ENCODE measurements at regions not wholly inside any gene's neighbourhood (a gene's known extent, or its start where the extent isn't known, plus 50 kb on each side); places are given as distances from the start of the nearest gene placed in this dataset.

DNA sequence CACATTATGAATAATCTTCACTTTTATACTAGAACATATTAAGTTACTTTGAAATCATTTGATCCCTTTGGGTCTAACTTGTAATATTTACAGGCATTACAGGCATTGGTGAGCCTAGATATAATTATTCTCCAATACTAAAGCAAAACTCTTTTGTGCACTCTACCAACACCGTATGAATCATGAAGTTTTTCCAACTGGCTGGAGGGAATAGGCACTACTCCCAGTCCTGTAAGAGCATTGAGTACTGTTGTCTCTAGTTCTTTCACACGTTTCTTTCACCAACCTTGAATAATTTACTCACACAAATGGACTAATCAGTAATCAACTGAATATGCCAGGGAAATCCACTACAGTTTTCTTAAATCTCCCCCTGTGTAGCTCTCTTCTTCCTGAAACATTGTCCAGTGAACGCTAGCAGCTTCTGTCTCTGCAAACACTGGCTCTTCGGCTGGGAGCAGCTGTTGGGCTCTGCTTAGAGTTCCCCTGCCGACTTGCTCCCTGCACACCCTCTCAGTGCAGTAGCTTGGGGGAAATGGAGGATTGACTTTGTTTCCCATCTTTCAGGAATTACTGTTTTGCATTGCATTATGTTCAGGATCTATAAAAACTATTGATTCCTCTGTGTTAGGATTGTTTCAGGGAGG lies 476.7 kb downstream of the RFC3 start:
- no peak for DNase-seq (ENCODE audit: extremely low read depth in 1 of 2, low read depth in 1 of 2)

DNA sequence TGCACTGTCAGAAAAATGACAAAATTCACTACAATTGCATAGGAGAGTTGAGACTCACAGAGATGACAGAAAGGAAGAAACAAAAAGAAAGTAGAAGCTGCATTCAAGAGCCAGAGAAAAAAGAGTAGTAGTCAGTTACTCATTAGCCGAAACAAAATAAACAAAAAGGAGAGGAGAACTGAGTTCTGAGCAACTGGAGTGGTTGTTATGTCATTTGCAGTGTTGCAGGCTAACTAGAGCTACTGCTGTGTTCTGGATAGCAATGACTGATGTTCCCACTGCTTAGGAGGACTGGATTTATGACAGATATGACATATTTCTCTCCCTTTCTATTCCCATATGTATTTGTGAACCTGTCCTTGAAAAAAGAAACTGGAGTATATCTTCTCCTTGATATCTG lies 482.6 kb downstream of the RFC3 start:
- DNase-seq (ENCODE audit: extremely low read depth in 1 of 2, low read depth in 1 of 2) = no peak

DNA sequence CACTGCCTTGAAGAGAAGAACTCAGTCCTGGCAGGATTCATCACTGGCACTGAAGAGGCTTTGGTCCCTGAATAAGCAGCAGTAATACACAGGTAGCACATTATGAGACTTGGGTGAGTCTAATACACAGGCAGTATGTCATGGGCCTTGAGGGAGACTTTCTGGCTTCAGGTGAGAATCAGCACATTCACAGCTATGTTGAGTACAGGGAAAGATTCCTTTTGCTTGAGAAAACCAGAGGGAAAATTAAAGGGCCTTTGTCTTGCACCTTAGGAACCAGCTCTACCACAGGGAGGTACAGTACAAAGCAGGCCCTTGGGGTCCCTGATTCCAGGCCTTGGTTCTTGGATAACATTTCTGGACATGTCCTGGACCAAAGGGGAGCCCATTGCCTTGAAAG lies 484.6 kb downstream of the RFC3 start:
- DNase-seq (ENCODE audit: extremely low read depth in 1 of 2, low read depth in 1 of 2) = no peak

DNA sequence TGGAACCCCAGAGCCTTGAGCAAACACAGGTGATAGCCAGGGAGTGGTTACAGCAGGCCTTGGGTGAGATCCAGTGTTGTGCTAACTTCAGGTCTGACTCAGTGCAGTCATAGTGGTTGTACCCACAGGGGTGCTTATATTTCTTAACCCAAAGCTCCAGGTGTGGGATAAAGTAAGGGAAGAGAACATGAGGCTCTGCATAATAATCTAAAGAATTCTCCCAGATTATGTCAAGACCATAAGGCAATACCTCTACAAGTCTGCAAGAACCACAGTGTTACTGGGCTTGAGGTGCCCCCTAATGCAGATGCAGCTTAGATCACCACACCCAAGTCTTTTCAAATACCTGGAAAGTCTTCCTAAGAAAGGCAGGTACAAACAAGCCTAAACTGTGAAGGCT lies 485.4 kb downstream of the RFC3 start:
- no peak for DNase-seq (ENCODE audit: extremely low read depth in 1 of 2, low read depth in 1 of 2)

DNA sequence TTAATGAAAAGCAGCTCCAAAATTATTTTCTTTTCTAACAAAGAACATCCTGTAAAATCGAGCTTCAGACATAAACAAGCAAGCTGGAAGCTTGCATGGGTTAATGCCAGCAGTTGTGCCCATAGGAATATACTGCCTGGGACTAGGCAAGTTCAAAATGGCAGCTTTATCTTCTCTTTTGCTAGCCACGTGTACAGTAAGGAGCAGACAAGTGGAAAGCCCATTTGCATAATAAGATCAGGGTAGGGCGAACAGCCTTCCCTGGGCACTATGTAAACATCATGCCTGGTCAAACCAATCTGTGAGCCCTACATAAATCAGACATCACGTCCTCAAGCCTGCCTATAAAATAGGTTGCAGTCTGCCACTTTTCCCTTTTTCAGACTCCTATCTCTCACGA lies 489.7 kb downstream of the RFC3 start:
- no peak for DNase-seq (ENCODE audit: extremely low read depth in 1 of 2, low read depth in 1 of 2)

DNA sequence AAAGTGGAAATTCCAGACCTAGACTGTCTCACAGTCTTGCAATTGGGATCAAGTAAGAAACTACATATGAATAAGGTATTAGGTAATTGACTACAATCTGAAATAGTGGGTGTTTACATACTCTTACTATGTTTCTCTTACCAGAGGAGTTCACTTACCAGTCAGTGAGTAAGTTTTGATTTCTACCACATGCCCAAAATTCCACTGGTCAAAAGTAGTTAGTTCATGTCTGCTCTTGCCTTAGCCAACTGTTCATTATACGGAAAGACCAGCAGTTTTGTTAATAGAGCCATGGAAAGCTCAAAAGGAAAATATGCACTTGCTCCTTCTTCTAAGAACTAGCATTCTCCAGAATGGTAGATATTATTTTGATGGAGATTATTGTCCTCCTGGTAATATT lies 490.8 kb downstream of the RFC3 start:
- no peak for DNase-seq (ENCODE audit: extremely low read depth in 1 of 2, low read depth in 1 of 2)

DNA sequence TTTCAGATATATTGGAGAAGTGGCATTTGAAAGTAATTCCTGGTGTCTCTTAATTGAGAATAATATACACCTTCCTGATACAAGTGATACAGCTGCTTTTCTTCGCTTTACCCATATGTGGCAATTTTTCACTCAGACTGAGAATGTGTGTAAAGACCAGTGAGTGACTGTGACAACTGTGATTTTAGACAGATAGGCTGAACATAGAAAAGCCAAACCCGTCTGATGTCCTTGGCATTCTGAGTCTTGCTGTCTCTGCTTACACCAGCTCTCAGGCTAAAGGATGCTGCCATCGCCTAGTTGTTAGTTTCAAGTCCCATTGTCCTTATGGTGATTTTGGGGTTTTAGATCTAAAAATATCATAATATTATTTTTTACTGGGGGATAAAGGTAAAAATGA lies 492.6 kb downstream of the RFC3 start:
- no peak for DNase-seq (ENCODE audit: extremely low read depth in 1 of 2, low read depth in 1 of 2)

DNA sequence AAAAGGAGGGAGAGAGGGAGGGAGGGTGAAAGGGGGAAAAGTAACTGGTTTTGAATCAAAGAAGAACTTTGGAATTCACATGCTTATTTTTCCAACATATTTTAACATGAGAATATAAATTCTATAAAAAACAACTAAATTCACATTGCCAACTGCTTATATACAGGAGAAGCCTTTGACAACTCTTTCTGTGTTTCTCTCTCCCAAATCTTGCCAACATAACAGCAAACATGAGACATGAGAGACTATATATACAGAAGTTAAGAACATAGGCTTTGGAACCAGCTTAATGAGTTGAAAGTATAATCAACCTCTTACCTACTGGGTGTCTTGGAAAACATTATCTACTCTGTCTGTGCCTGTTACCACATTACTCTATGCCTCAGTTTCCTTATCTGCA lies 493.3 kb downstream of the RFC3 start:
- DNase-seq (ENCODE audit: extremely low read depth in 1 of 2, low read depth in 1 of 2) = no peak

DNA sequence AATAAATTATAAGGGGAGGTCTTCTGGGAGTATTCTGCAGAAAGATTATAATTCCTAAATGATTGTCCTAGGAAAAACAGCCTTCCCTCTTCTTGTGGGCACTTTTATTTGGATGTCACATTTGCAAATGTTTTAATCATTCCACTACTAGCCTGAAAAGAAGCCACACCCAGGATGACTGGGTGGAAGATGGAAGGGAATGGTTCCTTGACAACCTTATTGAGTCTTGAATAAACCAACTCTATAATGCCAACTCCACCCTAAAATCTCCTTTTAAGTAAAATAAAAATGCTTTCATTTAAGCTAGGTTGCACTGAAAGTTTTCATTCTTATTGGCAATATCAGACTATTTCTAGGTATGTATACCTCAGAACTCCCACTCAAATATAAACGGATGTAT lies 494.6 kb downstream of the RFC3 start:
- DNase-seq (ENCODE audit: extremely low read depth in 1 of 2, low read depth in 1 of 2) = no peak

DNA sequence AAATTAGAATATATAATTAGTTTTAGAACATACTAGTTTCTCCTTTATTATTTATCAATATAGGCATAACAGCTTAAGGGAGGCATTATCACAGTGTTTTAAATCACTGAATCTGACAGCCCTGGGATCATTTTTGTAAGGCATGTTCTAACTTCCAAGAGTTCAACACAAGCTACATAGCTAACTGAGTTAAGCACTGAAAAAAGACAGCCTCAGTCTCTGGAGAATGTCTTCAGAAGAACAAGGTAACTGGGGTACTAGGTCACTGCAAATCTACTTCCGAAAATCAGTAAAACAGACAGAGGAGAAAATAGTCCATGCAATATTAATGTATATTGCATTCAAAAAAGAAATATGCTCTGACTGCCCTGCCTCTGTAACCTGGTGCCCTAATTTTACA lies 502.1 kb downstream of the RFC3 start:
- DNase-seq (ENCODE audit: extremely low read depth in 1 of 2, low read depth in 1 of 2) = no peak

DNA sequence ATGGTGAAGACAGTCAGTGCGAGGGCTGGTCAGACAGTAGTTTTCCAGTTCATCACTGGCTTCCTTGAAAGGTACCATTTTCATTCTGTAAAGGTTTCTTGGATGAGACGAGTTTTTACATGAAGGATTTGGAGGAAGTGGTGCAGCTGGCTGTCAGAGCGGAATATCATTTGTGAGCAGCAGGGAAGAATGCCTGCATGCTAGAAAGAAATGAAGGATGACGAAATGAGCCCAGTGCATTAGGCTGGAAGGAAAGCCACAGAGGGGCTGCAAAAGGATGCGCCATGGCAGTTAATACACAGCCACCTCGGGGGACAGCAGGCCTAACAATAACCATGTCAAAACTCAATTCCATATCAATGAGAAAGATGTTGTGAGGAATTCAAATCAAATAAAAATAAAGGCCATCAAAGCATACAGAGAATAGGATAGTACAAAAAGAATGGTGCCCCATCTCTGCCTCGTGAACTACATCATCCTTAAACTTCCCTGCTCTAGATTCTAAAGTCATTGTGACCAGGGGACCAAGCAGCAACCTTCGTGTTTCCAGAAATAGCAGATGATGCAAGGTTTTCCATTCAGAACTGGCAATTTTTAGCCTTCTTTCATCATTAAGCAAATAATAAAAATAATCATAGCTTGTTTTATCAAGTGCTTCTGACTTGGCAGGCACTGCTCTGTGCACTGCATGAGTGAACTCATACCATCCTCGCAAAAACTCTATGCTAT lies 504.2 kb downstream of the RFC3 start:
- no peak for DNase-seq (ENCODE audit: extremely low read depth in 1 of 2, low read depth in 1 of 2)

DNA sequence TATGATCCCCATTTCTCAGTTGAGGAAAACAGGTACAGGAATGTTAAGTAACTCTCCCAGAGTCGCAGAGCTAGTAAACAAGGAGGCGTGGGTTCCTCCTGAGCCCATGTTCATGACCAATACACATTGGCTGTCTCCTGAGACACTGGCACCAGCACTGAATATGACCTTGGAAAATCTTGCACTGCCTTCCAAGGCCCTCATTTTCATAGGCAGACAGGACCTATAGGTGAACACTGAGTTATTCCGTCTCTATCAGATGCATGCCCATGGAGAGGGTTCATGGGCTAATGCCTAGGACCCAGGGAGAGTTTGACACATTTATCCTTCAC lies 504.8 kb downstream of the RFC3 start:
- DNase-seq (ENCODE audit: extremely low read depth in 1 of 2, low read depth in 1 of 2) = no peak

DNA sequence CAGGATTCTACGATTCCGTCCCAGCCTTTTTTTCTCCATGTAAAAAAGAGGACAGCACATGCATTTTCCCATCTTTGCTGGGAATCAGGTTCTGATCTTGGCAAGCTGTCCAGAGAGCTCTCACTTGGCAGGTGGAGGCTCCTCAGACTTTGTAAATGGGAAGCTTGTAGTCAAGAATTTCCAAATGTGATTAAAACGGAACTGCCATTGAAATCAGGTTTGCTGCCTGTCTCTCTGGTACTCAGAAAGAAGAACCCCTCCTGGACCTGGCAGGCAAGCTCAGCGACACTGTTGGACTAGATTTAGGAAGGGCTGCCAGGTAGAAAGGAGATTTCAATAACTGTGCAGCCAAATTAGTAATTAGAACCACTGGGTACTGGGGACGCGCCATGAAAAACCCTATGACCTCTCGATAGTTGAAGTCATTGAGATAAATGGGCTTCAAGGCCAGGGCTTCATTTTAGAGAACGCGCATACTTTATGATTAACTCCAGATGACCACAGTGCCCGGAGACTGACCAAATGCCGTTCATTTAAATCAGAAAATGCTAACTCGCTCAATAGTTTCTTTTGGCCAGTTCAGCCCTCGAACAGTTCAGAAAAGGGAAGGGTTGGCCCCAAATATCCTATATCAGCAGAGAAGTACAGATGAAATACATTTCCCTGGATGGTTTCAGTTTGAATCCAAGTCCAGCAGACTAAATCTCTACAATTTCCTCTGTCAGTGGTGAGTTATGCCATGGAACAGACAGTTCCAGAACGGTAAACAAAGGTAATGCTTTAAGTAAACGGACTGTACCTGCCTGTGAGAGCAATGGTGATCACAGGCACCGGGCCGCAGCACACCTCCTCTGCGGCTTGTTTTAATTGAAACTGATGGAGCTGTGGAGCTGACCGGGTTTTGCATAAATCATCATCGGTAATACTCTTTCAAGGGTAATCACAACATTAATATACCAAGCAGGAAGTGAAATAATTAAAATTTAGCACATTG lies 517.4 kb downstream of the RFC3 start:
- DNase-seq (ENCODE audit: extremely low read depth in 1 of 2, low read depth in 1 of 2) = no peak

DNA sequence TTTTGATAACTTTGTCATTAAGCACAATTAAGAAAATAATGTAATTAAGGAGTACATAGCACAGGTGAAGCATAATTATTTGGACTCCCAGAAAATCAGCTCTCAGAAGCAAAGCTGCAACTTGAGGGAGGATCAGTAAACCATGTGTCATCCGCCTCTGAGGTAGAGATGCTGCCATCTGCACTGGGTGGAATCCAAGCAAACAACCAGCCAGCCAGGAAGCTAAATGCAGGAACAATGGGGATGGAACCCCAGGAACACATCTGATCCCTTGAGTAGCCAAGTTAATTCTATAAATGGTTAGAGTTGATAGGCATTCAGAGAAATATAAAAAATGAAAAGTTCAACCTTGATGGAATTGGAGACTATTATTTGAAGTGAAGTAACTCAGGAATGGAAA lies 520.2 kb downstream of the RFC3 start:
- no peak for DNase-seq (ENCODE audit: extremely low read depth in 1 of 2, low read depth in 1 of 2)

DNA sequence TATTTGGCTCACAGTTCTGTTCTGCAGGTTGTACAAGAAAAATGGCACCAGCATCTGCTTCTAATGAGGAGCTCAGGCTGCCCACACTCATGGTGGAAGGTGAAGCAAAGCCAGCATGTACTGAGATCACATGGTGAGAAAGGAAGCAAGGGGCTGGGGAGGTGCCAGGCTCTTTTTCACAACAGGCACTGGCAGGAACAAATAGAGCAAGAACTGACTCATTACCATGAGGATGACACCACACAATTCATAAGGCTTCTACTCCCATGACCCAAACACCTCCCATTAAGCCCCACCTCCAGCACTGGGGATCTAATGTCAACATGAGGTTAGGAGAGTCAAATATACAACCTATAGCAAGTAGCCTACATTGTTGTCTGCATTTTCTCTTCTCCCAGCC lies 522.6 kb downstream of the RFC3 start:
- DNase-seq (ENCODE audit: extremely low read depth in 1 of 2, low read depth in 1 of 2) = no peak

DNA sequence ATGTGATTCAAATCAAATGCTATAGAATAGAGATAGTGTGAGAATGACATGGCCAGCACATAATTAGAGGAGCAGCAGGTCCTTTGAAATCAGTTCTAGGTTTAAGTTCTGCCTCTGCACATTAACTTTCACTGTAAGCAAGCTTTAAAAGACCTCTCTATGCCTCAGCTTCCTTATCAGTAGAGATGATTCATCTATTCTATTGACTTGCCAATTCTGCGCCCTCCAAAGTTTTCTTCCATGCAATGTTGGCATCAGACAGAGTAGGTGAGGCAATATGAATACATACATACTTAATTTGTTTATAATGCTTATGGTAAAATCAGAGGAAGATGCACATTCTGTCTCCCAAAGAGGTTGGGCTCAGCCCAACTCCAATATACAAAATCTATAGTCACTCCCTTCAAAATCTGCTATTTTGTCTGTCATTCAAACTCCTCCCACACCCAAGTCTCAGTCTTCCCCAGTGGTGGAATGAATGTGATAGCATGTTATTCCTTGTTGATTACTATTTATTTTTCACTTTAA lies 525.5 kb downstream of the RFC3 start:
- no peak for DNase-seq (ENCODE audit: extremely low read depth in 1 of 2, low read depth in 1 of 2)

DNA sequence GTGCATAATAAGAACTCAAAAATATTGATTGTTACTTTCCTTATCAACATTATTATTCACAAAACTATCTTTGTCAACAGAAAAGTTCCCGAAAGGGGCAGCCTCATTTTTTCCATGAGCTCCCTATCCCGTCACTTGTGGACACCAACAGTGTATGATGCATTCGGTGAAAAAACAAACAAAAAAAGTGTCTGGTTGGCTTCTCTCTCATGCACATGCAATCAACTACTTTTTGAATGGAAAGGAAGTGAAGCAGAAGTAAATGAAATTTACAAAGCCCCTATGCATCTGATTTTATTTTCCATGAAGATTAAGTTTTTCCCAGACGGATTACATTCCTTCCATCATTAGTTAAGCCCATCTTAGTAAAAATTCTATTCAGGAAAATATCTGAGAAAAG lies 526.9 kb downstream of the RFC3 start:
- no peak for DNase-seq (ENCODE audit: extremely low read depth in 1 of 2, low read depth in 1 of 2)

DNA sequence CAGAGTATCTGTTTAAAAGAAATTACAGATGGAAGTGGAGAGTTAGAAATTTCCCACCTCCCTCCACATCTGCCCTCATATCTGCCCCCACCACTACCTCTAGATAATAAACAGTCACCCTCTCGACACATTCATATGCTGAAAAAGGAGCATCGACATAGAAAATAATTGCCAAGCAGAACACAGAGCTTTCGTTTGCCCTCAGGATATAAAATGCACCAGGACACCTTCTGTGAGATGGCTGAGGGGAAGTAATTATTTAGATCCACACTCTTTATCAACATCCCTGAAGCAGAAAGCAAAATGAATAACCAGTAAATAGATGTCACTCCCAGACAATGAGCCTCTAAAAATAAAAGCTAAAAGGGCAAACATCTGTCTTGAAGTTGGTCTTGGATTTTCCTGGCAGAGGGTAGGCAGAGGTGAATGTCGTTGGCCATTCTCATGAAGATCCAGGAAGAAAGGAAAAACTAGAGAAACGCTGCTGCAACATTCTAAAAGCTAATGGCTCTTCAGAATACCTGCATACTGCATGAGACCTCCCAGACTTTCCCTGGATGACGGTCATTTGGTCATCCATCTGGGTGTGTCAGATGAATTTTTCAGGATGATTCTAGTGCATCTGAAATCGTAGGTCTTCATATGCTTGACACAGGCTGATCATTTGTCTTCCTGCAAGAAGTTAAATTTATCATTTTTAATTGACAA lies 527.5 kb downstream of the RFC3 start:
- DNase-seq (ENCODE audit: extremely low read depth in 1 of 2, low read depth in 1 of 2) = no peak

DNA sequence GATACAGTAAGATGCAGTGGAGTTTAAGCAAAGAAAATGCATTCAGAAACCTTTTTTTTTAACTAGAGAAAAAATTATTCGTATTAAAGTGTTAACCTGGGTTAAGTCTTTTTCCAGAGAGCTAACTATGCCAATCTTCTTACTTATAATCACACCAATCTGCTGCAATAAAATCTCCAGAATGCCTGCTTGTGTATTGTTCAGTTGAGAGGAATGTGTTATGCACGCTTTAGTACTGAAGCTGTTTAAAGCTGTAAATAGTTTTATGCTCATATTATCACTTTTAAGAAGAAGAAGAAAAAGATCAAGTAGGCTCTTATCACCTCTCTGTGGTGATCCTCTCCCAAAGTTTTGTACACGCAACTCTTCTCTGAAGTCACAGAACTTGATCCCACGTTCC lies 528.7 kb downstream of the RFC3 start:
- no peak for DNase-seq (ENCODE audit: extremely low read depth in 1 of 2, low read depth in 1 of 2)

DNA sequence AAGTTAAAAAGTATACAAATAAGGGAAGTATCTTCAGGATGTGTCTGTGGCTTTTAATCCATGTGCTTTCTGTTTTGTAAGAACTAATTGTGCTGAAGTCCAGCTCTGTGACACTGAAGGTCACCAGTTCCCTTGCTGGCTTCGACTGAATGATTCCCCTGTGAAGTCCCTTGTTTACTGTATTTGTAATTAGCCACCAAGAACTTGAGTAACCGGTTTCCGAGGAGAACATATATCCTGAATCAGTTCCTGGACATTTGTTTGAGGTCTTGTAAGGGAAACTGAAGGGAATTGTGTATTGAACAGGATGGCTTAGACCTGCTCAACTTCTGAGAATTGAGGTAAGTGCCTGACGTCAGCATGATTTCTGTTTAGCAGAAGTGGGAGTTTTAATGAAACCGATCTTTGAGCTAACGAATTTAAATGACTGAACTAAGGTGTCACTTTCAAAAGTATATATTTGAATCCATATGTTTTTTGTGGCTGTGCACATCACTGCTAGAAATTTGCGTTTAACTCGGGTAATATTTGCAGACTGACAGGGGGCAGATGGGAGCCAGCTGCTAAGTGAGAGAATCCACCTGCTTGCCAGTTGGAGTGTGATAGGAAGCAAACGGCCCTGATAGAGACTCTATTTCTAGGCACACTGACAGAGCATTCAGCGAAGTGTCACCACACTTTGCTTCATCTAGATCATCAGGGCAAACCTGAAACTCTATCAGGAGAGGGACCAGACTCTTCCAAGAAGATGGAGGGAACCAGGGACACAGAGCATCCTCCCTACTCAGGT lies 530.0 kb downstream of the RFC3 start:
- DNase-seq (ENCODE audit: extremely low read depth in 1 of 2, low read depth in 1 of 2) = no peak

All from stimulated activated CD8-positive, alpha-beta memory T cell treated with anti-CD3 and anti-CD28 coated beads, Interleukin-7, amount 100 ng/mL, for 48 hours (primary cell).